Smooth muscle cell (in vitro differentiated cells): ENCODE measurements at regions not wholly inside any gene's neighbourhood (a gene's known extent, or its start where the extent isn't known, plus 50 kb on each side); places are given as distances from the start of the nearest gene placed in this dataset.
"Not testable (repeated sequence)": the region's sequence is repeated elsewhere in the genome, so short reads cannot be mapped to it uniquely, and the experiment has no call there.

Experiments
- DNase-seq: peaks from one replicate; lab custom pipeline; 2025; ENCODE audit not compliant: unreplicated experiment; lab: John Stamatoyannopoulos, UW
- H2AFZ ChIP-seq: fragments of 200-600 bp; sonication (generic); 2 replicates; pipeline ENCODE4 v1.6.0; 2016; ENCODE audit warnings: antibody characterized with exemption, low read depth, mild to moderate bottlenecking
- H3F3A ChIP-seq: fragments of 200-600 bp; sonication (generic); 2 replicates; pipeline ENCODE4 v1.6.0; 2017; ENCODE audit warnings: antibody characterized with exemption, low read depth
- H3K27ac ChIP-seq: fragments of 200-600 bp; sonication (generic); 2 replicates; pipeline ENCODE4 v1.5.1; 2016; ENCODE audit warnings: low read depth, mild to moderate bottlenecking
- H3K27me3 ChIP-seq: fragments of 200-600 bp; sonication (generic); 2 replicates; pipeline ENCODE4 v1.6.1; 2016; ENCODE audit warnings: low read depth, mild to moderate bottlenecking
- H3K36me3 ChIP-seq: fragments of 200-600 bp; sonication (generic); 2 replicates; pipeline ENCODE4 v1.5.1; 2016; ENCODE audit warnings: low read depth
- H3K4me1 ChIP-seq: fragments of 200-600 bp; sonication (generic); 2 replicates; pipeline ENCODE4 v1.5.1; 2016; ENCODE audit warnings: low read depth
- H3K4me2 ChIP-seq: fragments of 200-600 bp; sonication (generic); 2 replicates; pipeline ENCODE4 v1.6.0; 2016; ENCODE audit warnings: mild to moderate bottlenecking
- H3K4me3 ChIP-seq: fragments of 200-600 bp; sonication (generic); 2 replicates; pipeline ENCODE4 v1.5.1; 2016; ENCODE audit warnings: mild to moderate bottlenecking
- H3K79me2 ChIP-seq: fragments of 200-600 bp; sonication (generic); 2 replicates; pipeline ENCODE4 v1.6.0; 2016; ENCODE audit warnings: low read depth, mild to moderate bottlenecking
- H3K9ac ChIP-seq: fragments of 200-600 bp; sonication (generic); 2 replicates; pipeline ENCODE4 v1.6.0; 2016; ENCODE audit warnings: low read depth
- H3K9me3 ChIP-seq: fragments of 200-600 bp; sonication (generic); replicated peaks from 2 replicates; pipeline ENCODE4 v1.5.1; 2016; ENCODE audit warnings: low read depth
- H4K20me1 ChIP-seq: fragments of 200-600 bp; sonication (generic); 2 replicates; pipeline ENCODE4 v1.6.0; 2016; ENCODE audit warnings: low read depth
- WGBS: methylation state at CpG from one replicate; pipeline ENCODE4 v1.1.7; 2016; ENCODE audit warnings: low lambda C conversion rate; 5-methylcytosine and 5-hydroxymethylcytosine counted together
- TF ChIP-seq, protein P1 (sequence below): fragments of 200-600 bp; sonication (generic); IDR thresholded peaks from 2 replicates; pipeline ENCODE4 v1.5.1; 2017; ENCODE audit warnings: borderline replicate concordance, mild to moderate bottlenecking, antibody characterized with exemption; ENCODE audit not compliant: insufficient read depth, poor library complexity, severe bottlenecking

DNA sequence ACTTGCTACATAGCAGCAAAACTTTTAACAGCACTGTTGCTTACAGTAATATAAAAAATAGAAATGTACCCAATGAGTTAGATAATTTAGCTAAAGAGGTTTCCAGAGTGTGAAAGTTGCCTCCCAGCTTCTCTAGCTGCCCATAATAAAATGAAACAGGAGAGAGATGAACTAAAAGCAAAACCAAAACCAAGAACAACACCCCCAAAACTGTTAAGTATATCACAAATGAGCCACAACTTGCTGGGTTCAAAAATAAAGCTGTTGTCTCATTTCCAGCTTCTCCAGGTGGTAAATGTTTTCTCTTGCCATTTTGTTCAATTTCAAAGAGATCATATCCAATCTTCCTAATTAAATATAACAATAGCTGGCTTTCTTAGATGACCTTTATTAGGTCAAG, 614.0 kb downstream of the ETNK1 start:
- Histone ChIP-seq H3K36me3 (no peaks in the 10 kb centered on the region), H3K79me2 (no peaks in the 10 kb centered on the region), H3K4me1 (no peaks in the 10 kb centered on the region), H3K9me3 (no peaks in the 10 kb centered on the region), H3K27me3 (no peaks in the 10 kb centered on the region), H3K27ac (no peak overlapping the region), H2AFZ (no peak overlapping the region), H3K9ac (no peak overlapping the region), H3K4me2 (no peak overlapping the region), H3K4me3 (no peak overlapping the region), H4K20me1 (no peaks in the 10 kb centered on the region), H3F3A (no peaks in the 10 kb centered on the region)
- TF ChIP-seq, protein P1, sequence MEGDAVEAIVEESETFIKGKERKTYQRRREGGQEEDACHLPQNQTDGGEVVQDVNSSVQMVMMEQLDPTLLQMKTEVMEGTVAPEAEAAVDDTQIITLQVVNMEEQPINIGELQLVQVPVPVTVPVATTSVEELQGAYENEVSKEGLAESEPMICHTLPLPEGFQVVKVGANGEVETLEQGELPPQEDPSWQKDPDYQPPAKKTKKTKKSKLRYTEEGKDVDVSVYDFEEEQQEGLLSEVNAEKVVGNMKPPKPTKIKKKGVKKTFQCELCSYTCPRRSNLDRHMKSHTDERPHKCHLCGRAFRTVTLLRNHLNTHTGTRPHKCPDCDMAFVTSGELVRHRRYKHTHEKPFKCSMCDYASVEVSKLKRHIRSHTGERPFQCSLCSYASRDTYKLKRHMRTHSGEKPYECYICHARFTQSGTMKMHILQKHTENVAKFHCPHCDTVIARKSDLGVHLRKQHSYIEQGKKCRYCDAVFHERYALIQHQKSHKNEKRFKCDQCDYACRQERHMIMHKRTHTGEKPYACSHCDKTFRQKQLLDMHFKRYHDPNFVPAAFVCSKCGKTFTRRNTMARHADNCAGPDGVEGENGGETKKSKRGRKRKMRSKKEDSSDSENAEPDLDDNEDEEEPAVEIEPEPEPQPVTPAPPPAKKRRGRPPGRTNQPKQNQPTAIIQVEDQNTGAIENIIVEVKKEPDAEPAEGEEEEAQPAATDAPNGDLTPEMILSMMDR: no peak
- no peak for DNase-seq

DNA sequence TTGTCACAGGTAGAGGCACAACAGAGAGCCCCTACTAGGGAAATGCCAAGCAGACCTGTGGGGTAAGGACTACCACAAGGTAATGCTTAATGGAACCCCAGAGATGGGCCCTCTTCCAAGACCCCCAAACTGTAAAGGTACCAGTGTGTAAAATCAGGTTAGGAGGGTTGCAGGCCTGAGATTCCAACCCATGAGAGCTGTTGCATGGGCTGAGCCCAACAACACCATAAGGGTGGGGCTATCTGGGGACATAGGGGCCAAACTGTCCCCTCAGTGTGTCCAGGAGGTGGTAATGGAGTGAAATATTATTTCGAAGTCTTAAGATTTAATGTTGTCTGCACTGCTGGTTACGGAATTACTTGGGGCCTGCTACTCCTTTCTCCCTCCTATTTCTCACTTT, 620.2 kb downstream of the ETNK1 start:
- Histone ChIP-seq H3K36me3 (no peaks in the 10 kb centered on the region), H3K27me3 (no peaks in the 10 kb centered on the region), H4K20me1 (no peaks in the 10 kb centered on the region), H3K4me2 (no peak overlapping the region), H3K4me1 (no peaks in the 10 kb centered on the region), H3K79me2 (no peaks in the 10 kb centered on the region), H3K9me3 (no peaks in the 10 kb centered on the region), H3K9ac (no peak overlapping the region), H3F3A (no peaks in the 10 kb centered on the region), H2AFZ (no peak overlapping the region), H3K27ac (no peak overlapping the region), H3K4me3 (no peak overlapping the region)
- WGBS: 98% methylated on average over 2 of the region's 2 CpGs
- TF ChIP-seq, protein P1: no peak
- DNase-seq: no peak

- TF ChIP-seq, protein P1: no peak
- Histone ChIP-seq H3K4me1 (no peaks in the 10 kb centered on the region), H4K20me1 (no peaks in the 10 kb centered on the region), H3K9ac (no peak overlapping the region), H3F3A (no peaks in the 10 kb centered on the region), H3K79me2 (no peaks in the 10 kb centered on the region), H3K9me3 (no peaks in the 10 kb centered on the region), H3K4me2 (no peak overlapping the region), H3K4me3 (no peak overlapping the region), H3K27me3 (no peaks in the 10 kb centered on the region), H2AFZ (no peak overlapping the region), H3K27ac (no peak overlapping the region), H3K36me3 (no peaks in the 10 kb centered on the region)
- 89% methylated on average over 4 of the region's 4 CpGs for WGBS
- DNase-seq: no peak
Measured at GRCh38 chr12:23253191-23253590, 628.2 kb downstream of the ETNK1 start.

GRCh38 chr12:23253910-23254309, 628.9 kb downstream of the ETNK1 start:
- H4K20me1 ChIP-seq, H3K9me3 ChIP-seq, H3K27me3 ChIP-seq, DNase-seq, H3K79me2 ChIP-seq, H3K36me3 ChIP-seq, H3F3A ChIP-seq, H3K4me2 ChIP-seq, H3K4me1 ChIP-seq, H3K4me3 ChIP-seq, H3K9ac ChIP-seq, H3K27ac ChIP-seq, H2AFZ ChIP-seq: not testable (repeated sequence)
- WGBS: 93% methylated on average over 5 of the region's 6 CpGs
